ENCODE measurements at regions not wholly inside any gene's neighbourhood (a gene's known extent, or its start where the extent isn't known, plus 50 kb on each side); places are given as distances from the start of the nearest gene placed in this dataset.

GRCh38 chr19:5204212-5204611 is 136.4 kb downstream of the PTPRS start:
- Histone ChIP-seq H3K4me1 (ENCODE audit: control insufficient read depth in 2 of 2, insufficient read depth in 2 of 2, low read length in 1 of 2) (no peaks in the 10 kb centered on the region), H3K4me3 (ENCODE audit: low read depth in 1 of 2, low read length in 2 of 2) (no peak overlapping the region), H3K27ac (ENCODE audit: low read depth in 2 of 2, low read length in 1 of 2) (no peak overlapping the region), H3K9me3 (ENCODE audit: control insufficient read depth in 2 of 2, insufficient read depth in 1 of 2, low read depth in 1 of 2, low read length in 1 of 2) (peaks cover 4 to 6% of the 10 kb centered on the region in 2 donors), H3K27me3 (ENCODE audit: control insufficient read depth in 1 of 2, insufficient read depth in 2 of 2, low read length in 2 of 2) (no peaks in the 10 kb centered on the region), H3K36me3 (ENCODE audit: control insufficient read depth in 2 of 2, insufficient read depth in 2 of 2, low read length in 1 of 2) (peaks cover 0 to 22% of the 10 kb centered on the region in 2 donors)
- WGBS, 2 donors: 96 to 97% methylated on average over 5 of the region's 5 CpGs
